K562 (cell line): ENCODE measurements at regions not wholly inside any gene's neighbourhood (a gene's known extent, or its start where the extent isn't known, plus 50 kb on each side); places are given as distances from the start of the nearest gene placed in this dataset.

ENCODE experiments used
- ATAC-seq: fragments of 200-7000 bp; cut with Tn5 transposase; 3 replicates; pipeline ENCODE4 v1.9.1; 2020; ENCODE audit warnings: moderate library complexity
- BruUV-seq: library from RNA; stranded (reverse); fragments of 400-500 nt; replicated peaks from 2 replicates; lab custom pipeline; 2021; lab: Mats Ljungman, UMichigan
- CTCF ChIA-PET: fragments of 300-600 bp; formaldehyde crosslinking; extraction: SDS; loops from one replicate; lab custom pipeline; 2021; ENCODE audit warnings: low intra/inter-chr PET ratio; lab: Yijun Ruan, JAX
- POLR2A ChIA-PET: fragments of 300-600, 350-650 bp; sonication (Branson Sonifier 250); formaldehyde crosslinking; extraction: SDS; loops from one replicate; lab custom pipeline; 2021; ENCODE audit warnings: antibody characterized with exemption, inconsistent platforms; lab: Yijun Ruan, JAX
- DNase-seq, 4 experiments: peaks; one replicate each; pipeline versions ENCODE4 v3.0.0 to v3.0.0-alpha.2; 2011 to 2018; ENCODE audit warnings: low spot score in 3 of 4, mixed read lengths in 3 of 4; ENCODE audit errors: extremely low read depth in 1 of 4
- FAIRE-seq: peaks from 2 replicates; lab custom pipeline; 2011; peaks lifted over from hg19 to GRCh38; lab: Jason Lieb, UNC
- H2AFZ ChIP-seq: 2 replicates; pipeline ENCODE4 v1.6.0; 2011; ENCODE audit warnings: low read depth, low read length, control low read depth, inconsistent platforms
- H3K27ac ChIP-seq: fragments of 200-600 bp; 3 replicates; pipeline ENCODE4 v1.8.0; 2011; ENCODE audit warnings: low read depth, mild to moderate bottlenecking, control low read depth, inconsistent platforms, low read length, moderate library complexity, mixed read lengths; ENCODE audit errors: extremely low read depth
- H3K27me3 ChIP-seq, 2 experiments: fragments of 300-600 bp in 1 of 2; 2 replicates in 1 of 2; 3 replicates in 1 of 2; pipeline versions ENCODE4 v1.6.0 to v1.8.0; 2011; ENCODE audit warnings: inconsistent platforms in 2 of 2, low read length in 2 of 2, mild to moderate bottlenecking in 1 of 2, mixed read lengths in 1 of 2, moderate library complexity in 1 of 2; ENCODE audit not compliant: control insufficient read depth in 2 of 2, insufficient read depth in 2 of 2
- H3K36me3 ChIP-seq: fragments of 300-600 bp; 3 replicates; pipeline ENCODE4 v1.8.0; 2011; ENCODE audit warnings: mild to moderate bottlenecking, low read length, inconsistent platforms; ENCODE audit not compliant: control insufficient read depth, insufficient read depth
- H3K4me1 ChIP-seq, 2 experiments: fragments of 200-600 bp in 1 of 2; replicated peaks in 1 of 2; 2 replicates in 1 of 2; 3 replicates in 1 of 2; pipeline versions ENCODE4 v1.5.1 to v1.8.0; 2011; ENCODE audit warnings: inconsistent platforms in 2 of 2, low read length in 2 of 2, mild to moderate bottlenecking in 1 of 2, mixed read lengths in 1 of 2, moderate library complexity in 1 of 2; ENCODE audit not compliant: control insufficient read depth in 2 of 2, insufficient read depth in 2 of 2
- H3K4me2 ChIP-seq: 2 replicates; pipeline ENCODE4 v1.6.1; 2011; ENCODE audit warnings: low read length, control low read depth, inconsistent platforms, mixed read lengths; ENCODE audit not compliant: insufficient read depth
- H3K4me3 ChIP-seq: fragments of 200-600 bp; sonication (generic), shearing (Covaris generic); 2 replicates; pipeline ENCODE4 v1.5.1; 2016; ENCODE audit warnings: control low read depth, inconsistent platforms
- H3K79me2 ChIP-seq: fragments of 200-600 bp; 3 replicates; pipeline ENCODE4 v1.8.0; 2011; ENCODE audit warnings: low read length, inconsistent platforms; ENCODE audit not compliant: control insufficient read depth, insufficient read depth
- H3K9ac ChIP-seq, 2 experiments: 2 replicates each; pipeline versions ENCODE4 v1.6.0 to v1.6.1; 2011; ENCODE audit warnings: low read depth in 2 of 2, low read length in 2 of 2, control low read depth in 1 of 2, inconsistent platforms in 1 of 2, mild to moderate bottlenecking in 1 of 2, mixed read lengths in 1 of 2; ENCODE audit not compliant: insufficient read depth in 1 of 2
- H3K9me1 ChIP-seq: one replicate; pipeline ENCODE4 v1.6.0; 2011; ENCODE audit warnings: inconsistent platforms, mild to moderate bottlenecking, low read length, moderate library complexity; ENCODE audit not compliant: control insufficient read depth, insufficient read depth
- H3K9me3 ChIP-seq: replicated peaks from 2 replicates; pipeline ENCODE4 v1.5.1; 2011; ENCODE audit warnings: low read depth, low read length, inconsistent platforms; ENCODE audit not compliant: control insufficient read depth, insufficient read depth
- H4K20me1 ChIP-seq: replicated peaks from 2 replicates; pipeline ENCODE4 v1.6.1; 2011; ENCODE audit warnings: low read length, inconsistent platforms, mixed read lengths; ENCODE audit not compliant: control insufficient read depth, insufficient read depth
- BACH1 ChIP-seq: fragments of 200-800 bp; sonication (Bioruptor generic); IDR thresholded peaks from 2 replicates; pipeline ENCODE4 v1.6.1; 2016; ENCODE audit warnings: missing genetic modification characterization, missing compliant biosample characterization
- CC2D1A ChIP-seq: fragments of 450-650 bp; IDR thresholded peaks from 2 replicates; pipeline ENCODE4 v1.6.1; 2017; ENCODE audit warnings: mild to moderate bottlenecking
- CEBPG ChIP-seq, 3 experiments: fragments of 200-800 bp in 1 of 3; sonication (Bioruptor generic) in 1 of 3; sonication (generic) in 1 of 3; formaldehyde crosslinking in 1 of 3; IDR thresholded peaks in 2 of 3; conservative IDR thresholded peaks in 1 of 3; 2 replicates each; pipeline versions ENCODE4 v1.6.1 to v1.8.0; 2016 to 2022; ENCODE audit warnings: missing compliant biosample characterization in 2 of 3, missing genetic modification characterization in 2 of 3, mild to moderate bottlenecking in 1 of 3, missing genetic modification reagents in 1 of 3
- FOSL1 ChIP-seq: fragments of 200-800 bp; sonication (Bioruptor generic); conservative IDR thresholded peaks from 2 replicates; pipeline ENCODE4 v1.6.1; 2016; ENCODE audit warnings: missing genetic modification characterization, missing compliant biosample characterization
- GTF2F1 ChIP-seq: IDR thresholded peaks from 2 replicates; pipeline ENCODE4 v1.6.1; 2011; ENCODE audit warnings: low read depth, low read length, improper control_type of control experiment
- KDM1A ChIP-seq, 2 experiments: fragments of 450-650 bp; IDR thresholded peaks; 2 replicates each; pipeline ENCODE4 v1.6.1; 2016; ENCODE audit warnings: mild to moderate bottlenecking in 2 of 2
- MAFG ChIP-seq: fragments of 450-650 bp; conservative IDR thresholded peaks from 2 replicates; pipeline ENCODE4 v1.6.1; 2016; ENCODE audit warnings: missing genetic modification characterization, missing compliant biosample characterization
- MAFK ChIP-seq: IDR thresholded peaks from 2 replicates; pipeline ENCODE4 v1.6.1; 2011; ENCODE audit warnings: low read length, improper control_type of control experiment
- MXI1 ChIP-seq: IDR thresholded peaks from 2 replicates; pipeline ENCODE4 v1.6.1; 2011; ENCODE audit warnings: low read depth, mild to moderate bottlenecking, improper control_type of control experiment, low read length
- NFE2 ChIP-seq: IDR thresholded peaks from 2 replicates; pipeline ENCODE4 v1.6.1; 2014; ENCODE audit warnings: antibody characterized with exemption, low read depth
- SMARCA4 ChIP-seq: fragments of 450-650 bp; IDR thresholded peaks from 2 replicates; pipeline ENCODE4 v1.6.1; 2016
- TCF3 ChIP-seq: sonication (generic); formaldehyde crosslinking; IDR thresholded peaks from 2 replicates; pipeline ENCODE4 v1.4.0; 2020; ENCODE audit warnings: mild to moderate bottlenecking, missing genetic modification reagents
- ZFP36 ChIP-seq: fragments of 150-350 bp; IDR thresholded peaks from 2 replicates; pipeline ENCODE4 v1.6.1; 2018; ENCODE audit warnings: low read length, low read depth; ENCODE audit not compliant: partially characterized antibody
- ZKSCAN8 ChIP-seq: fragments of 200-800 bp; sonication (Bioruptor generic); IDR thresholded peaks from 2 replicates; pipeline ENCODE4 v1.6.1; 2016; ENCODE audit warnings: missing genetic modification characterization, missing compliant biosample characterization
- WGBS: fragments of 100-300 bp; shearing (Covaris generic); methylation state at CpG from one replicate; pipeline ENCODE4 v1.1.6; 2016; ENCODE audit warnings: low coverage, mixed read lengths; ENCODE audit not compliant: insufficient coverage; ENCODE audit errors: missing lambda C conversion rate; 5-methylcytosine and 5-hydroxymethylcytosine counted together
- in situ Hi-C: fragments of 300-500 bp; cut with MboI; formaldehyde crosslinking; loops from 4 replicates; pipeline ENCODE4 v1.15.0; 2018; ENCODE audit warnings: inconsistent platforms, mixed read lengths
- intact Hi-C: fragments of 100-400 bp; cut with micrococcal nuclease; formaldehyde crosslinking; loops from 2 replicates; pipeline ENCODE4 v1.14.2; 2022
- TF ChIP-seq, protein P1 (sequence below): IDR thresholded peaks from 2 replicates; pipeline ENCODE4 v1.6.1; 2016; ENCODE audit warnings: missing genetic modification characterization, missing compliant biosample characterization

DNA sequence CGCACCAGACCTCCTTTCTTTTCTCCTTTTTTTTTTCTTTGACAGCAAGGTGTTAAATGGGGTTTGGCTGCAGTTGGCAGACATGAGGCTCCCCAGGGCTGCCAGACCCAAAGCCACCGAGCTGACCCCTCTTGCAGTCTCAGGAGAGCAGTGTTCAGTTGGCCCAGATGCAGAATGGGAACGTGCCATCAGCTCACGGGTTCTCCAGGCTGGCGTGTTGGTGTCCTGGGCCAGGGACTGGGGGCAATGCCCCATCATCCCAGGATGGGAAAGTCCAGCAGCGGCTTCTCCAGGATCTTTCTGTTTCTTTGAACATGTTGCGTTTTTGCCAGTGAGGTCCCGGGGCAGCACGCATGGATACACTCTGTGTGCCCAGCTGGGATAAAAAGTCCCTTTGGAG lies 114.6 kb upstream of the KCTD7 start:
- ATAC-seq (no peak), DNase-seq (no peak), FAIRE-seq (no peak)
- no peak overlapping the region for H2AFZ ChIP-seq
- H3K9me1 ChIP-seq, result no peaks in the 10 kb centered on the region
- no peaks in the 10 kb centered on the region for H3K79me2 ChIP-seq
- no TSS peak for BruUV-seq
- CTCF ChIA-PET, result no interaction called here
- no peak overlapping the region for H3K27ac ChIP-seq
- POLR2A ChIA-PET, result no interaction called here
- H3K27me3 ChIP-seq, result no peaks in the 10 kb centered on the region; a peak in 1 of 5 replicates
- 34% methylated on average over 9 of the region's 9 CpGs for WGBS
- in situ Hi-C loops, result no loop called here
- intact Hi-C loops, result no loop called here
- H3K4me1 ChIP-seq, result peaks cover 5 to 10% of the 10 kb centered on the region in 2 experiments; a peak in 3 of 5 replicates
- no peak for TF ChIP-seq ZKSCAN8
- no peak for TF ChIP-seq MXI1
- H4K20me1 ChIP-seq, result no peaks in the 10 kb centered on the region
- no peak overlapping the region for H3K4me2 ChIP-seq
- no peak overlapping the region for H3K9ac ChIP-seq
- no peak overlapping the region for H3K4me3 ChIP-seq
- H3K9me3 ChIP-seq, result no peaks in the 10 kb centered on the region
- H3K36me3 ChIP-seq, result no peaks in the 10 kb centered on the region

DNA sequence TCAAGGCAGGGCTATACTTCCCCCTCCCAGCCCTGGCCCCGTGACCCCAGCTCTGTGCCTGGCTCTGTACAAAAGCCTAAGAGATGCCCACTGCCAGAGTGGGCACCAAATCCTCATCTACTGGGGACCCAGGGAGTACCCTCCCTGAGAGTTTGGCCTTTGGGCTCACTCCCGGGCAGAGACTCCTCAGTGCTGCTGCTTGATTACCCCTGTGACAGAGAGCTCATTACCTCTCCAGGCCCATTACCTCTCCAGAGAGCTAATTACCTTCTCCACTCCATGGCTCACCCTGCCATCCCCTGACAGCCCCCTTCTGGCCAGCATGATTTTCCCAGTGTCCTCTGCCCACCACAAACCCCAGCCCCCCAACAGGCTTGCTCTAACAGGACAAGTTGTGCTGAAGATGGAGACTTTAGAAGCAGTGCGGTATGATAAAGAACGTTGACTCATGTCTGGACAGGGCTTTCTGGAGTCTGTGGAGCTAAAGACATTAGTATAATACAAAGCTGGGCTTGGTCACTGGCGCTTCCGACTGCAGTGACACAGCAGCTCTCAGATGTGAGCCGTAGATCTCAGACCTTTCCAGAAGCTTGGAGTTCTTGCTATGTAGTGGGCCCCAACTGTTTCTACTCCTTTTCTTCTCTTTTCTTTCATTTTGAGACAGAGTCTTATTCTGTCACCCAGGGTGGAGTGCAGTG lies 111.3 kb upstream of the KCTD7 start:
- in situ Hi-C loops (no loop called here), intact Hi-C loops (no loop called here)
- no peak overlapping the region for H3K4me3 ChIP-seq
- TF ChIP-seq BACH1 (tag) (no peak), SMARCA4 (peak; percentile 36; the same call in 1 of the 2 replicates), TCF3 (CRISPR knock-in tag) (0 out of 2 replicates have a peak, but pooled peaks have one; percentile 14), CEBPG (CRISPR knock-in tag; IDR thresholded peaks at IDR 0.05) (no peak), CEBPG (tag; conservative IDR thresholded peaks at IDR 0.05 in 1 of 2, IDR thresholded peaks at IDR 0.05 in 1 of 2) (no peak), FOSL1 (tag) (peak; percentile 39; the same call in 1 of the 2 replicates), CC2D1A (no peak), KDM1A (IDR thresholded peaks at IDR 0.05) (peak; percentile 13 to 51; a peak in 1 of 4 replicates), NFE2 (peak; percentile 59), MAFG (tag) (peak; percentile 53), MAFK (peak; percentile 12; the same call in 1 of the 2 replicates), GTF2F1 (no peak), ZFP36 (peak; percentile 4)
- TF ChIP-seq, protein P1, sequence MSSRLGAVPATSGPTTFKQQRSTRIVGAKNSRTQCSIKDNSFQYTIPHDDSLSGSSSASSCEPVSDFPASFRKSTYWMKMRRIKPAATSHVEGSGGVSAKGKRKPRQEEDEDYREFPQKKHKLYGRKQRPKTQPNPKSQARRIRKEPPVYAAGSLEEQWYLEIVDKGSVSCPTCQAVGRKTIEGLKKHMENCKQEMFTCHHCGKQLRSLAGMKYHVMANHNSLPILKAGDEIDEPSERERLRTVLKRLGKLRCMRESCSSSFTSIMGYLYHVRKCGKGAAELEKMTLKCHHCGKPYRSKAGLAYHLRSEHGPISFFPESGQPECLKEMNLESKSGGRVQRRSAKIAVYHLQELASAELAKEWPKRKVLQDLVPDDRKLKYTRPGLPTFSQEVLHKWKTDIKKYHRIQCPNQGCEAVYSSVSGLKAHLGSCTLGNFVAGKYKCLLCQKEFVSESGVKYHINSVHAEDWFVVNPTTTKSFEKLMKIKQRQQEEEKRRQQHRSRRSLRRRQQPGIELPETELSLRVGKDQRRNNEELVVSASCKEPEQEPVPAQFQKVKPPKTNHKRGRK (tag), result no peak

More for the DNA sequence above, 111.3 kb upstream of the KCTD7 start:
- Histone ChIP-seq H3K79me2 (no peaks in the 10 kb centered on the region), H4K20me1 (no peaks in the 10 kb centered on the region), H3K9ac (peak overlapping the region in 1 of 2 experiments; percentile 61; a peak in 1 of 4 replicates), H3K4me1 (peaks cover 5 to 10% of the 10 kb centered on the region in 2 experiments; a peak in 3 of 5 replicates), H3K4me2 (peak overlapping the region; percentile 8; the same call in 1 of the 2 replicates), H2AFZ (peak overlapping the region; percentile 23), H3K36me3 (no peaks in the 10 kb centered on the region), H3K27me3 (peaks cover 0 to 2% of the 10 kb centered on the region in 2 experiments; a peak in 2 of 5 replicates), H3K27ac (no peak overlapping the region), H3K9me3 (no peaks in the 10 kb centered on the region), H3K9me1 (no peaks in the 10 kb centered on the region)
- BruUV-seq, result no TSS peak
- FAIRE-seq (peak; percentile 65), DNase-seq (peak in 1 of 4 experiments; percentile 57), ATAC-seq (peak; percentile 76)
- WGBS, result 24% methylated on average over 7 of the region's 7 CpGs
- POLR2A ChIA-PET, result interaction anchor here (0.8 to 0.9 kb wide), 2 partner anchors 22 to 260 kb away, joined by 3 read pairs; no protein-coding TSS in a partner anchor
- CTCF ChIA-PET, result no interaction called here
